Activated CD4-positive, alpha-beta T cell treated with anti-CD3 and anti-CD28 coated beads for 48 hours (primary cell): ENCODE measurements at regions not wholly inside any gene's neighbourhood (a gene's known extent, or its start where the extent isn't known, plus 50 kb on each side); places are given as distances from the start of the nearest gene placed in this dataset.

Experiments
- DNase-seq: peaks from one replicate; pipeline ENCODE4 v3.0.0-alpha.2; 2020

DNA sequence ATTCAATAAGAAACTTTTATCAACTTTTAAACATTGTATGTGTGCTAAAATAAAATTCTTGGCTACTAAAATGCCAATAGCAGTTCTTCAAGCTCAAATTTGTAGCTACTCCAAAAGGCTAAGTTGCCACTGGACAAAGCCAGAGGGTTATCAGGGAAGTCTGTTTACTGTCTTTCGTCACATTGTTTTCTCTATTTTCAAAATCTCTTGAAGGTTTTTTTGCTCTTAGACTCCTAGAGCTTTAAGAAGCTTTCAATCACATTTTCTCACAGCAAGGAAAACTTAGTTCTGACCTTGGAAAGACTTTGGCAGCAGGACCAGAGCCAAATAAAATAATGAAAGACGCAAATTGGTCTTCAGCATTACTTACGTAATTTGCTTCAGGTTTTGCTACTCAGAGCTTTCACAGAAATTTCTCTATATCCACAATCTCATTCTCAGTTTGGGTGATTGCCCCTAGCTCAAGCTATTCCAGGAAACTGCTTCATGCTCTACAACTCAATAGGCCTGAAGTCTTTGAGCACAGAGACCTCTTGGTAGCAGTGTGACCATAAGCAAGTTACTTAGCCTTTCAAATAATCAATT lies 257.7 kb downstream of the GABRG2 start:
- DNase-seq = no peak

DNA sequence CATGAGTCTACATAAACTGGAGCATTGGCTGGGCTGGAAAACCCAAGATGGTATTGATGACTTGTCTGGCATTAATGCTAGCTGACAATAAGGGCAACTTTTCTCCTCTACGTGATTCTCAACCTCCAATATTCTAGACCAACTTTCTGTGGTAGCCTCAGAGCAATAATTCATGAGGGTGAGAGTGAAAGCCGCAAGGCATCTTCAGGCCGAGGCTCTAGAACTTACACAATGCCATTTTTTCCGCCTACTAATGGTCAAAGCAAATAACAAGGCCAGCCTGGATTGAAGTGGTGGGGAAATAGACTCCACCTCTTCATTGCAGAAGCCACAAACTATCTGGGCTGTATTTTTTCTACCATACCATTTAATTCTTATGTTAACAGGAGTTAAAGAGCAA lies 267.4 kb downstream of the GABRG2 start:
- DNase-seq = no peak

DNA sequence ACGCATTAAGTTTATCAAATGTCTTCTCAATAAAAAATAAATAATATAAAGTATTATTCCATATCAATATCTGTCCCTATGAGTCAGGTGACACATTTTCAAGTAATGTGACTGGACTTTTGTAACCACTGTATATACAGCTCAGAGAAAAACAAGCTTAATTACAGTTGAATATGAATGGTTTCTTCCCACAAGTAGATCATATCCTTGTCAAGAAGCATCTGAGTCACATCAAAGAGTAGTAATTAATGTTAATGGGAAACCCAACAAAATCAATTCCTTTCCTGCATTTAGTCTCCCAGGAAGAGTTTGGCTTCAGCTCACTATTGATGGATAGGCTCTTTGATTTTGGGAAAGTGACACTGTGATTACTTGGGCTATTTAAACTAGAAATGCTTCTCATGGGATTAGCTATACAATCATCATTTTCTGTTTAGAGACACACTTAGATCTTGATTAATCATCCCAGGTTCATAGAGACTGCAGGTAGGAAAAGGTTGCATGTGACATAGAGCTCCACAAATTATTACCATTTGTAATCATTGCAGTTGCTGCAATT lies 292.9 kb downstream of the GABRG2 start:
- DNase-seq = no peak

DNA sequence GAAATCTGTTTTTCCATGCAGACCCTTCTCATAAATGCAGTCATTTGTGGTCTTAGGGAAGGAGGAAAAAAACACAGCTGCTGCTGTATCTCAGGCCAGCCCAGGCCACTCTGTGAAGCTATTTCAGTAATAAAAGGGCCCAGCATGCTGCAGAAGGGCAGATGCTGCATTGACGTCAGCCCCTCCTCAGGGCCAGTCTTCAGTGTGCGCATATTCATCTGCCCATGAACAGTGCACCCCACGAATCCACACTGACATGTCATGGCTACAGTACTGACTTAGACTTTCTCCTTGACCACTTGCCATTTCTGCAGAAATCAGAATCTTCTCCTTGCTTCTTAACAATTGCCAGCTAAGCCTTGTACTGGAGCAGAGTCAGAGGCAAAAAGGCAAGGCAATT lies 304.7 kb downstream of the GABRG2 start:
- DNase-seq = no peak

DNA sequence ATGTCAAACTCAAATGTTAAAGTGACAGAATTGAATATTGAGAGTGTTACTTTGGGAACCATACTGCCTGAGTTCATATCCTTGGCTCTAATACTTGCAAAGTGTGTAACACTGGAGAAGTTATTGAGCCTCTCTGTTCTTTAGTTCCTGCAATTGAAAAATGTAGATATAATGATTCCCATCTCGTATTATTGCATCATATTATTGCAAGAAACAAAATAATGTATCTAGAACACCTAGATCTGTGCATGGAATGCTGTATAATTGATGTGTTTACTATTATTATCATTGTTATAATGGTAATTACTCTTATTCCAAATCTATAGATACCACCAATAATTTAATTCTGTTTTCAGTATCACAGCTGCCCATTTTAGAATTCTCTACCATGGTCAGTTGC lies 310.3 kb downstream of the GABRG2 start:
- no peak for DNase-seq

DNA sequence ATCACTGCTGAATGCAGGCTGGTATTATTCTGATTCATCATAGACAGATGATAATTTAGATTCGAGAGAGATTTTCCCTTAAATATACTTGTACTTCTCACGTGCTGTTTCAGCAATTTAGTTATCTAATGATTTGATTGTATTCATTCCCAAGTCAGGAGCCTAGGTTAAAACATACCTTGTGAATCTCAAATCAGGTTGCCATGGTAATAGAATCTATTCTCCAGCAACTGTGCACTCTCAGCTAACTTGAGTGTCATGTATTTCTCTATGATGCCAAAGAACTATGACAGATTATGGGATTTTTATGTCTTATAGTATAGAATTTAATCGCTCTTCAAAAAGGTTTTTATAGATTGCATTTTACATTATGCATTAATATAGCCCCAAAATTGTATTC lies 315.3 kb downstream of the GABRG2 start:
- no peak for DNase-seq

DNA sequence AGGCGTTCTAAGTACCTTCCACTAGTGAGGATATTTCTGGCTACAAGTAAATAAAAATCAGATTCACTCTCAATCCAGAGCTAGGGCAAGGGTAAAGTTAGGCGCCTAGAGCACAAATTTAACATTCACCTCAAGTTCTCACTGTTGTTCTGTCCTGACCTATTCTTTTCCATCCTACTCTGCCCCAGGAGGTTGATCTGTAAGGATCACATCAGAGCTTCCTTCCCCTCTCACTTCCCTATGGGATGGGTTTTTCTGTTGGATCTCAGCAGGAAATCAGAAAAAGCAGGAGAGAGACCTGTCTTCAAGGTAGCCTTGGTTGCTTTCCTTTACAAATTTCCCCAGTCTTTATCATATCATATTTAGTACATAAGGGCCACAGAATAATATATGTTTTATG lies 316.7 kb downstream of the GABRG2 start:
- DNase-seq = no peak

DNA sequence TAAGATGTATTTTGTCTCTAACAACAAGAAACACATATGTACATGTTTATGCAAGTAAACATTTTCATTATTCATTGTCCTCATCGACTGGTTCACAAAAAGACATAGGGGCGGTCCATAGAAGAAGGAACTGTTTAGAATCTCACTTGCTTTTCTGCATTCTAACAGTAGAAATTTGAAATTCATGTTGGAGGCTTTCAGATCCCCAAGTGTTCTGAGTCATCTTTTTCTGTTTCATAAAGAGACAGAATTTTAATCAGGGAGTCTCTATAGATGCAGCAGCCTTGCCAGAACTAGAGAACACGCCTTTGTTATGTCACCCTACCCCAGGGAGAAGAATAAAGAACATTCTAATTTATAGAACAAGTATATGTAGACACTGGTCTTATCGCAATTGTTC lies 324.3 kb downstream of the GABRG2 start:
- DNase-seq = no peak

DNA sequence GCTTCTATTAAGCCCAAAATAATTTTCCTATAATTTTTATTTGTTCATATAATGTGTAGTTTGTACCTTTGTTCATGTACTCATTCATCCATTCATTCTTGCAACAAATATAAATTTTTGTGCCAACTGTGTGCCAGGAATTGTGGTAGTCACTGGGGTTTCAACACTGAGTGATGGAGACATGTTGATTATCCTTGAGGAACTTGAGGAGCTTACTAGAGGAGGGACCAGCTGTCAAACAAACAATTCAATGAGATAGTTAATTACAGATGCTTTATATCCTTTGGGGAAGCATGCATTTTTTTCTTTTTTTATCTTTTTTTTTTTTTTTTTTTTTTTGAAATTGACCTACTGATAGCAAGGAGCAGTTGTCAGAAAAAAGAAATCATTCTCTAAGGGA lies 324.8 kb downstream of the GABRG2 start:
- DNase-seq = no peak

DNA sequence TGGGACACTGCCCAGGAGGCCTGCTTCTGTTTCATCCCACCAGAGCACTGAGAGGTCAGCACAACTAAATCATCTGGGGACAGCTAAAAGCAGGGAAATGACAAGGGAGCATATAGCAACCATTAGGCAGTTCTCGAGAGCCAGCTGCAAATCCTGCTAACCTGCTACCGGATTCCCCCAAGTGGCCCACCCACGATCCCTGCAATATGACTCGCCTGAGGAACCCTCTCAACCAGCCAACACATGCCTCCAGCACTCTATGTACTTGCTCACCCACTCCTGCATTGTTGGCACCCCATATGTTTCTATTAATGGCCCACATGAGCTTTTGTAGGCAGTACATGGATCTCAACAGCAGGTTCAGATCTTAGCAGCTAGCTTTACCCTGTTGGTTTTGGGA lies 326.0 kb downstream of the GABRG2 start:
- no peak for DNase-seq

DNA sequence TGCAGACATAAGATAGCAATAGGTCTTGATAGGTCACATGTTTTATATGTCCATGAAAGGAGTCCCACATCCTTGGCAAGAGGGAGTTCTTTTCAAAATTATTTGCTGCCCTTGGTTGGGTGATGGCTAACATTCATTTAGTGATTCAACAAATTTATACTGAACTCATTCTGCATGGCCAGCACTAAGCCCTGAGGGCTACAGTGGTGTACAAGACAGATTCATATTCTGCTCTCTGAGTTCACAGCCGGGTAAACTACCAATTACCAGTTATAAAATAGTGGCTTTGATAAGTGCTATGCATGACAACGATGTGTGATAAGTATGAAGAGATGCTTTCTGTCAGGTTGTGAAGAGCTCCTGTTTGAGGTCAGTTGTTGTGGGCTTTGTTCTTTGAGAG lies 340.0 kb downstream of the GABRG2 start:
- DNase-seq = no peak

DNA sequence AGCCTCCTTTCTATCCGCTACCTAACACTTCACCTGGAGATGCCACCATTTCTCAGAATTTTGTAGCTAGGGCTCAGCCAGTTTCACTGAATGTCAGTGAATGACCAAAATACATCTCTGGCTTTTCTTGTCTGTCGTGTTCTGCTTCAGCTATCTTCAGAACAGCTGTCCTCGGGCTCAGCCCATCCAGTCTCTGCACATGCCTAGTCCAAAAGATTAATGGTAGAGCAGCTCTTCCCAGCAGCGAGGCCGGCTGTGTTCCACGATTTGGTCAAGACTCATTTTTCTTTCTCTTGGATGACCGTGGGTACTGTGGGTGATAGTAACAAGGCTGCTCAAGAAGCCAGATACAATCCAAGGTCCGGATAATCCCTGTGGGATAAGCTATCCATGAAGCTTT lies 342.8 kb downstream of the GABRG2 start:
- no peak for DNase-seq

DNA sequence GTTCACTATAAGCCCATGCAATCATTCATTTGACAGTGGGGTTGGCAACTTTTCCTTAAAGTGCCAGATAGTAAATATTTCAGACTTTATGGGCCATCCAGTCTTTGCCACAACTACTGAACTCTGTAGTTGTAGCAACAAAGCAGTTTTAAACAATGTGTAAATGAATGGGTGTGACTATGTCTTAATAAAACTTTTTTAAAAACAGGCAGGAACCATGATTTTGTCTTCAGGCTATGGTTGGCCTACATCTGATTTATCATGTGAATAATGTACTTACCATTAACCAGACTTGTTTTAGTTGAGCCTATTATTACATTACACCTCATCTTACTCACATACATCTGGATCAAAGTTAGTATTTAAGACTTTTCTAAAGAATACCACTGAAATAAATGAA lies 361.6 kb downstream of the GABRG2 start:
- DNase-seq = no peak

DNA sequence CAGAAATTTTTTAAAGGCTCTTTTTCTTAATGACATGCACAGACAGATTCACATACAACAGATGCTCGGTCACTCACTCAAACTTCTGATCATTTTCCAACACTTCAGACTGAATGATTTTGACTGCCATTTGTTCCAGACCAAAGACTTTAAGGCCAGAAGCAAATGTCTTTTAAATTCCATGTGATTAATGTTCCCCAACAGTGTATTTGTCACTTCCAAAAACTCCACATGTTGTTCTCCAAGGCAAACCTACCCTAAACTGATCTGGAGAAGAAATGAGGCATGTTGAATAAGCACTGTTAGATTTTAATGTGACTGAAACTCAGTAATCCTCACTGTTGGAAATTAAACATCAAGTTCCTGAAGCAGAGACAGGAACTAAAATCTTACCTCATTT lies 366.7 kb downstream of the GABRG2 start:
- DNase-seq = no peak

DNA sequence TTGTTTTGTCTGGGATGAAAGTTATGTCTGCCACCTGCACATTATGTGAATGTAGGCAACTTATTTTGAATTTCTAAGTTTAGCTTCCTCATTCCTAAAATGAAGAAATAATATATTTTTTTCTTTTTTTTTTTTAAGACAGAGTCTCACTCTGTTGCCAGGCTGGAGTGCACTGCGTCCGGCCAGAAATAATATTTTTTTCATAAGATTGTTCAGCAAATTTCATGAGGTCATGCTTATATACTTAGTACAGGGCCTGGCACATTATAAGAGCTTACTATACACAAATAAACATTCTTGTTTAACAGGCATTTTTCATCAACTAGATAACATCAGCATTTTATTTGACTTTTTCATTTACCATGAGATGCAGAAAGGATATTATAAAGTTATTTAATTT lies 368.5 kb downstream of the GABRG2 start:
- DNase-seq = no peak

DNA sequence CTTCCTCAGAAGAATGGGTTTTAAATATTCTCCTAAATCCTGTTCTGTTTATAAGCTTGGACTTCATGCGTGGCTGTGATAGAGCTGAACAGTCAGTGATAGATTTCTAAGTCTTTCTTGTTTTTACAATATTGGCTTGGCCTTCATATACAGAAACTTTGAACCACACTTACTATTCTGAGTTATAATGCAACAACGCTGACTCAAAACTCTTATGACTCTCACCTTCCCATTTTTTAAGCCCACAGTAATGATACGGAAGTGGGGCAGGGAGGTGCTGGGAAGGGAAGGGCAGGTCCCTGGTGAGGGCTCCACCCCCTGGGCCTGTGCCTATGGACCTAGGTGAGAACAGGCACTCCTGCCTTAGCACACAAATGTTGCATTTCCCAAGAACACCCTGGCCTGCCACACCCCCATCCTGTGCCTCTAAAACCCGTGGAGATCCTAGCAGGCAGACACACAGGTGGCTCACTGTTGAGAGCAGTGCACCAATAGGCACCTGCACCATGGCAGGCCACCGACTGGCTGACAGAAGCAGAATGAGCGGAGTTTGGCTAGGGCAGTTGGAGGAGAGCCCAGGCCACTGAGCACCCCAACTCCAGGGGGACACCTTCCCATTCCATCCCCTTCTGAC lies 376.7 kb downstream of the GABRG2 start:
- no peak for DNase-seq

DNA sequence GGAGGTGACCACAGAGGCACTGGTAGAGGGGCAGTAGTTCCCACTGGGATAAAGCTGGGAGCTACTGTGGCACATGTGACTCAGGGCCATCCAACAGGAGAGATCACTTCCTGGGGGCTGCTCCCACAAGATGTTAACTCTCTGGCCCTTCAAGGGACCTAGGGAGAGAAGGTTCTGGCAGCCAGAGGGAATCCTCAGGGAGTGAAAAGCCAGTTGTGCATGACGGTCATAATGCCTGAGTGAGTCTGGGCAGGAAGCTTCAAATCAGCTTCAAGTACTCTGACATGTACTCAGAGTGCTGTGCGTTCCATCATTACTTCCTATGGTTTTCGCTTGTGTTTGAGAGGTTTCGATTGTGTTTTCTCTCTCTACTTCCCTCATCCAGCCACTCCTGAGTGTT lies 388.5 kb downstream of the GABRG2 start:
- DNase-seq = no peak

DNA sequence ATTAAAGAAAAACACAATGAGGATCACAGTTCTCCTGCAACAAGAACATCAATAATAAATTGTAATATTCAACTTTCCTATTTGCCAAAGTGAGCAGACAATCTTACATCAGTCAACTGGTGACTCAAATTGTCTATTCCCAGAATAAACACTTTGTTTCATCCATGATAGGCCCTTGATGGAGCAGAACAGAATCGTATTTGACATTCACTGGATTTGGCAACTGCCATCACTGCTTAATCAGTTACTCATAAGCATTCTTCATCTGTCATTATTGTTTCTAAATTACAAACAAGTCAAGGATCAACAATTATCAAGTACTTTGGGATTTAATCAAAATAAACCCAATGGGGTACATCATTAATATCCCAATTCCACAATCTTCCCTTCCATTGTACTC lies 398.4 kb downstream of the GABRG2 start:
- DNase-seq = no peak

DNA sequence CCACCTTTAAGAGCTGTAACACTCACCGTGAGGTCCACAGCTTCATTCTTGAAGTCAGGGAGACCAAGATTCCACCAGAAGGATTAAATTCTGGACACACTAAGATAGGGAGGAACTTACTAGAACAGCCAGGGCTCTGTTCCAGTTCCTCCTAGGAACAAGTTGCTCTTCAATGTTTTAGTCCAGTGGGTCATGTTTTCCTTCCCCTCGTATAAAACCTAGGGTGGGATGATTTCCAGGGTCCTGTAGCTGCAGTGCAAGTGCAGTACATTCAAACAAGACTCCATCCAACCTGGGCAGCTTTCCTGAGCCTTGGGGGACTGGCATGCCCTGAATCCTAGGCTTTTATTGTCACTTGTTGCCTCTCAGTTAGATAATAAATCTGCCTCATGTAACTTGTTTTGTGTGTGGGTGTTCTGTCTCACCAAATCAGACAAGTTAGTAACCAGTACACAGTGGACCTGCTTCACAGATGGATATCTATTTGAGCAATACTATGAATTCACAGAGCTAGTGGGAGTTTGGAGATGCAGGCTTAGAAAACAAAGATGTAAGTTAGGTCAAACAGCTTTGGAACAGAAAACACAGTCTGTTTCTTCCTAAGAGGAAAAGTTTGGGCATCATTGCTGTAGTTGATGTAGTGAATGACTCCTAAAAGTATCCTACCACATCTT lies 405.6 kb downstream of the GABRG2 start:
- no peak for DNase-seq

DNA sequence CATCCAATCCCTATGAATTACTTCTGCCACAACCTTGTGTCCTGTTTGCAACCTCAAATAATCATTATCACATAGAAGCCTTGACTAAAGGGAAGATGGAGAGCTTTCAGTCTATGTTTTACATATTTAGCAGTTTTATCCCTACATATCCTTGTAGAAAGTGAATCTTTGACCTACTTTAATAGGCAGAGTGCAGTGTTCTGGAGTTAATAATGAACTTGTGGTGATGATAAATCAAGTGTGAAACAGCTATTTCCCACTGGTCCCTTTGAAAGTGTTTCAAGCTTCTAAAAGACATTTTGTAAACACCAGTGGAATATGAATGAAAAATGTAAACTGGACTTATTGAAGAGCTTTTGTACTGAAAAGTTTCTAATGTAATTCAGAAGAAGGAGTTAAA lies 406.7 kb downstream of the GABRG2 start:
- DNase-seq = no peak

DNA sequence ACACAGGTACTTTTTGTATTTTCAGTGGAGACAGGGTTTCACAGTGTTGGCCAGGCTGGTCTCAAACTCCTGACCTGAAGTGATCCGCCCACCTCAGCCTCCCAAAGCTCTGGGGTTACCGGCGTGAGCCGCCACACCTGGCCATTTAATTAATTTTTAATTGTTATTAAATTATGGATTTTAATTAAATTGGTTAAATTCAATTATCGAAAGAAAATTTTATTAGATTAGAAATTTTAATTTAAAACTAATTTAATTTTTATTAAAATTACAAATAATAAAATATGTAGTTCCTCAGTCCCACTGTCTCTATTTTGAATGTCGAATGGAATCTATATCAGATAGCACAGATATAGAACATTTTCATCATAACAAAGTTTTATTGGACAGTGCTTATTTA lies 416.5 kb downstream of the GABRG2 start:
- DNase-seq = no peak

DNA sequence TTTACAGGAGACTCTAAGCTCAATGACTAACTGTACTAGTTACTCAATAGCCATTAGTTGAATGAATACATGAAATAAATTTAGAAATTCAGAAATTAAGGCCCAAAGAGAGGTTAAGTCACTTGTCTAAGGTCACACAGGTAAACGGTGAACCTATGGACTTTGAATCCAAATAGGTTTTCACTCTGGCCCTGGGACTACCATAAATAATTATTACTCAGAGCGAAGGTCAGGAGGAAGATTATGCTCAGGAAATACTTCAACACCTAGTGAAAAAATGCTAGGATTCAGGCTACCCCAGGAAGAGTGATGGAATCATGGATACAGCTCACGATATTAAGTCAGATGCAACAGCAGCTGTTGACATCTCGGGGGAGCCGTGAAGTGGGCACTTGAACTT lies 417.4 kb downstream of the GABRG2 start:
- no peak for DNase-seq

DNA sequence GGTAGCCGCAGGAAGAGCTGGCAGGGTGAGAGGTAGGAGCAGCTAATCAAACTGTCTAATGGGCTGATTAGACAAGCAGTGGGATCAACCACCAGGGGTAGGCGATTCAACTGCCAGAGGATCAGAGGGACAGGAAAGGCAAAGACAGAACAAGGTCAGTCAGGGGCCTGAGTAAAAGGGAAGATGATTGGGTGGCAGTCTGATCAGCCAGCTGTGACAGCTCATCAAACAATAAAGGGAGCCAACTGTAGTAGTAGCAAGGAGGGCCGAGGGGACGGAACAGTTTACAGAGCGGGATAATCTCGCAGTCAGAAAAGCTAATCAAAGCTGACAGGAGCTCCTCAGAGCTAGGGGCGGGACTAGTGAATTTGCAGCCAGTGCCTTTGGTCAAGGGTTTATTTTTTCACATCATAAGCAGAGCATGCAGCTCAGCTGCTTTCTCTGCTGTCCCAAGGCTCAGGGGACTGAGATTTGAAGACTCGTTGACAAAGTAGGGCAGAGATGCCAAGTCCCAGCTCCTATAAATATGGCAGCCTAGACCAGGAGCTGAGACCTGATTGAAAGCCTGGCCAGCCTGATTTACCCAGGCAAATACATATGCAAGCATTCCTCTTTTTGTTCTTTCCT lies 418.2 kb downstream of the GABRG2 start:
- DNase-seq = no peak
